ENCODE measurements at regions not wholly inside any gene's neighbourhood (a gene's known extent, or its start where the extent isn't known, plus 50 kb on each side); places are given as distances from the start of the nearest gene placed in this dataset.
"Not testable (repeated sequence)": the region's sequence is repeated elsewhere in the genome, so short reads cannot be mapped to it uniquely, and the experiment has no call there.

DNA sequence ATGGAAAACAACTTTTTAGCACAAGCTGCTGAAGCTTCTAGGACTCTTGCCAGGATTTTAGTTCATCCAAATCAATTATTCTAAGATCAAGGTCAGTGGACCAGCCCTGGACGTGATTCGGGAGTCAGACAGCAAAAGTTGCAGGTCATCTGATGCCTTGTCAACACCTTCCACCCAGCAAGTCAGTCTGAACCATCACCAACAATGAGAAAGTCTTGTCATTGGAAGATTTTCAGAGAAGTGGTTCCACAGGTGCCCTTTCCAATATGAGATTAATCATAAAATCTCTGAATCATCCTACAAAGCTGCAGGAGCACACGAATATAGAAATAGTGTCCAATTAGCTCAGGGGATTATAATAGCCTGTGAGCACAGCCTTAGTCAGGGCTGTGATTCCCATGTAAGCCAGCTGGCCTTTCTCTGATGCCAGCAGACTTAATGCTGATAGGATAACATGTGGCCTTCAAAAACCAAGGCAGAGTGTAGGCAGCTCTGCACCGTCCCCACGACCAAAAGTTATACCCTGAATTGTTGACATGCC lies 445.0 kb upstream of the TRPC7 start:
- no peak for DNase-seq

DNA sequence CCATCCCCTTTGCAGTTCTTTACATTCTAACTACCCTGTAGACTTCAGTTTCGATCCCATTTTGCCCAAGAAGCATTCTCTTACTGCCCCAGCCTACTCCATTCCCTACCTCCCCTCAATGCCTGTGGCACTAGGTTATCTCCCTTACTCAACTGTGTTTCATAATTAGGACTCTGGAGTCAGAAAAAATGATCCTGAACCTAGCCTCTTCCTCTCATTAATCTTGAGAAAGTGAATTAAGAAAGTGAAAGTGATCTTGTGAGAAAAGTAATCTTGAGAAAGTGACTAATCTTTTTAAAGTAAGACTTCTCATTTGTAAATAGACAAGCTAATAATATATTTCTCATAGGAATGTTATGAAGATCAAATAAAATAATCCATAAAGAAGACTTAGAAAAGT lies 444.0 kb upstream of the TRPC7 start:
- no peak for DNase-seq

DNA sequence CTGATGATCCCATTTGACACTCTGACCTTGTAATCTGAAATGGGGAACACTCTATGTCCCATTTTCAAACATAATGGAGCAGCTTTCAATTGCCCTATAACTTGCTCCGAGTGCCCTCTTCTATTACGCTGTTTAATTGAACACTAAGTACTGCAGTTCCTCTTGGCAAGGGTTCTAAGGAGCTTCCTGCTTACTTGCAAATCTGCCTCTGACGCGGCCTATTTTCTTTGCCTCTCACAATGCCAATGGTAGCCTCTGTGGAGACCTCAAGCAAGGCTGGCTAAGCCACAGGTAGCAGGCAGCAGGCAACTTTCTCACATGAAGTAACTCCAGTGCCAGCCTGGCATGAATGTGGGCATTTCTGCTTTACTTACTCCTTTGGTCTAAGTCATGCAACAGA lies 443.4 kb upstream of the TRPC7 start:
- no peak for DNase-seq

DNA sequence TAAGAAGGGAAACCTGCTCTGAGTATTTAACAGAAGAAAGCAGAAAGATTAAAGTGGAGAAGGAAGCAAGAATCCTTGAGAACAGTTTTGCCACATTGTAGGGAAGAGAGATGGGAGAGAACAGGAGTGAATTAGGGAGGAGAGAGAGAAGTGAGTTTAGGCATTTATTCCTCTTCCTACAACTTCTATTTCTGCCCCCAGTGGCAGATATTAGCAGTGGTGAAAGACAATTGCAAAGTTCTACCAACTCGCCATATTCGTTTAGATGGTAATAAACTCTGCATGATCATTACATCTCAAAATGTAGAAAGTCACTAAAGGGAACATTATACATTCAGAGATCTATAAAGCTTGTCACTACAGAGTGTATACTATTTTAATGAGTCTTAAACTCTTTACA lies 440.1 kb upstream of the TRPC7 start:
- no peak for DNase-seq

DNA sequence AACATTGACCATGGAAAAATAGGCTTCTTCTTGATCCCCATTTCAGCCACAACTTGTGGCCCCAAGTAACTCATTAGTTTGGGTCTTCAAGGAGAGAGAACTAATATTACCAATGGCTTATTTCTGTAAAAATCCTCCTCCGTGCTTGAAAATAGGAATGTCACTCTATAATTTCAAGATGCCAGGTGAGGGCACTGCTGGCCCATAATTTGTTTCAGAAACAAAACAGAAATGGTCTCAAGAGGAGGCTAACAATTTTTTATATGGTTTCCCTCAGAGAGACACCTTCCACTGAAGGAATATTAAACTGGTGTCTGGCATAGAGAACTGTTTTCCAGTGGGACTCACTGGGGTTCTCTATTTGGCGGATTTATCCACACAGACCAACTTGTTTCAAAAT lies 437.0 kb upstream of the TRPC7 start:
- DNase-seq, result no peak

DNA sequence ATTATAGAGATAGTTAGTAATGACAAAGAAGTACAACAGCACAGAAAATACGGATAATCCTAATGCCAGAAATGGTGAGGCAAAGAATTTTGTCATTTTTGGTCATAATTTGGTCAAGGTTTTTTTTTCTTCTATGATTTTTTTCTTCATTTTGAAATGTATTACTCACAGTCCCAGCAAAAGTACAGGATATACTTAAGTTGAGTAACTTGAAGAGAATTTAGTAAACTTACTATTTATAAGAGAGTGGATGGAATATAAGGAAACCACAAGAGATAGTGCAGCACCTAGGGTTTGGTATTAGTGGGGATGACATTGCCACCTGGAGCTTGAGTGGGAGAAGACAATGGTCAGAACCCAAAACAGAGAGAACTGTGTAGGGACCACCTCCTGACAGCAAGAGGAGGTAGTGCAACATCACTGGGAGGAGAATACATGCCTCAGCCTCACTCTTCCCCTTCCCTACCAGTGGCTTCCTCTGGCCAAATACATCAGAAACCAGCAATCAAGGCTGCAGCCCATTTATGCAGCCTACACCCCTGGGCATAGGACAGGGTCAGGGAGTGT lies 434.5 kb upstream of the TRPC7 start:
- DNase-seq, result no peak

DNA sequence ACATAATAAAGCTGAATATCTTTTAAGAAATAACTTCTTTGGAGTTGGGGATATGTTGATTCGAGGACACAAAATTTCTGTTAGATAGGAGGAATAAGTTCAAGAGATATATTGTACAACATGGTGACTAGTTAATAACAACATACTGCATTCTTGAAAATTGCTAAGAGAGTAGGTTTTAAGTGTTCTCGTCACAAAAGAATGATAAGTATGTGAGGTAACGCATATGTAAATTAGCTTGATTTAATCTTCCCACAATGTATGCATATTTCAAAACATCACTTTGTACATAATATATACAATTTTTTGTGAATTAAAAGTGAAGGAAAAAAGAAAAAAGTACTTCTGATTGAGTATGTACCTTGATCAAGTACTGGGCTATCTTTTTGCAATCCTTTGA lies 428.0 kb upstream of the TRPC7 start:
- DNase-seq, result no peak

DNA sequence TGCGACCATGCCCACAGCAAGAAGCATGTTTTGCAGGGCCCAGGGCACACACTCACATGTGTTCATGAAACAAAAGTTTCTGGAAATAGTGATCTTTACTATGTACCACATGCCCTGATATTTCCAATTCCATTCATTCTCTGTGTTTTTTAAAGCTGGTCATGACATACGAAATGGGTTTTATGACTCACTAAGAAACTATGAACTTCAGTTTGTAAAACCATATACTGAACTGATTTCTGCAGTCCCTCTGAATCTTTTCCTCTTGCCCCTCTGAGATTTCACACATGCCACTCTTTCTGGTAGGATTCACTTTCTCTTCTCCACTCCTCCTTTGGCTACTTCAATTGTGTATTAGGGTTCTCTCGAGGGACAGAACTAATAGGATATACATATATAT lies 416.1 kb upstream of the TRPC7 start:
- DNase-seq, result no peak

DNA sequence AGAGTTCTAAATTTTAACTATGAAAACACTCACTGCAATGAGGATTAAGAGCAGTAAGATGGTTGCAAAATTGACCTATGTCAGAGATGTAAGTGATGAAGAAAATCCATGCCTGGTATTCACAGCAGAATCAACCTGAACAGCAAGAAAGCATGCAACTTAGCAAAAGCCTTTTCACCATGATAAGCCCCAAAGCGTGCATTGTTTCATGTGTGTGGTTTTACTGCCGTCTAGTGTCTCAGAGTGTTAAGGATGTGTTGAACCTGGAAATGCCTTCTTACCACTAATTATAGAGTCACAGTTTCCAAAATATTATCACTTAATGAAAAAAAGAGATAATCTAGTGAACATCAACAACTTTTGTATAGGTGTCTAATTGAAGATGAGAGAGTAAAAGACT lies 415.2 kb upstream of the TRPC7 start:
- no peak for DNase-seq

DNA sequence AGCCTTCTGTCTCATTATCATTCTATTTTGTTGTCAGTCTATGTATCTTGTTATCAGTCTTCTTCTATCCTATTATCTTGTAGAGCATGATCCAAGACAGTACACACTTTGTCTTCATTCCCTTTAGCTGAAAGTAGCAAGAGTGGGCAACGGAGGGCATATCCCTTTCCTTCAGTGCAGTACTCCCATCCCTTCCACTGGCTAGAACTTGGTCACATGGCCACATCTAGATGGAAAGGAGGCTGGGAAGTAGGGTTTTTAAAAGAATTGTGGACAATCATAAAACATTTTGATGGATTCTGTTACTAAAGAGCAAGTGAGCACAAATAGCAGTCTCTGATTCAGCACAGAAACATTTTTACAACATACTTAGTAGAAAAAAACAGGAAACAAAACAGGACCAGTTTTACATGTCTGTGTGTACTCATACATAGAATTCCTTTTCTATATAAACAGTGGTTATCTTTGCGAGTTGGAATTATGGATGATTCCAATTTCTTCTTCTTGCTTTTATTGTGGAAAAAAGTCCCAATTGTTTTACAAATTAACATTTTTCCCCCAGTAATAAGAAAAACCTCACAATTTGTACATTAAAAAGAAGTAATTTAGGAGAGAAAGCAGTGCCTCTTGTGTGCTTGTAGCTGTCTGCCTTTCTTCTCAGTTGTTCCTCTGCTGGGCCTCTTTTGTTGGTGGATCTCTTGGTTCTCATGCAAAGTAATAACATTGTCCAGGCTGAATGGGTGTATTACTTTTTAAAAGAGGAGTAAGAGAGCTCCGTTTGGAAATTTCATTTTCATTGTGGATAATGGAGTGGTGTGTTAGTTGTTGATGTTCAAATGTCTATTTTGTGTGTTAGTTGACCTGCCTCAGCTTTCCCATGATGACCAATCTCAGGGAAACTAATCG lies 410.9 kb upstream of the TRPC7 start:
- DNase-seq, result no peak

DNA sequence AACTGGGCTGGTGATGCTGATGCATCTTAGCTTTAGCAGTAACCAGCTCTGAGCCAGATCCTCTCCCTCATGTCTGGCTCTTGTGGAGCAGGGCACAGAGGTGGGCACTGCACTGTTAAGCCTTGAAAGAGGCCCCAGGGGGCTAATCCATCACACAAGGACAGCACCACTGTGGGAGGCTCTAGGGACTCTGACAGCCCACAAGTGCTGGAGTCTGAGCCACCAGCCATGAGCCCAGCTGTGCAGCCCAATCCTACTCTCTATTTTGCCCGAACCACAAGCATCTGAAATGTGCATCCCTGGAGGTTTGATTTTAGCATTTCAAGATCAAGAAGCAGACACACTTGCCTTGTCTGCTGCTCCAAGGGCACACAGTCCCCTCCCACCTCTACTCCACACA lies 407.1 kb upstream of the TRPC7 start:
- DNase-seq, result no peak

DNA sequence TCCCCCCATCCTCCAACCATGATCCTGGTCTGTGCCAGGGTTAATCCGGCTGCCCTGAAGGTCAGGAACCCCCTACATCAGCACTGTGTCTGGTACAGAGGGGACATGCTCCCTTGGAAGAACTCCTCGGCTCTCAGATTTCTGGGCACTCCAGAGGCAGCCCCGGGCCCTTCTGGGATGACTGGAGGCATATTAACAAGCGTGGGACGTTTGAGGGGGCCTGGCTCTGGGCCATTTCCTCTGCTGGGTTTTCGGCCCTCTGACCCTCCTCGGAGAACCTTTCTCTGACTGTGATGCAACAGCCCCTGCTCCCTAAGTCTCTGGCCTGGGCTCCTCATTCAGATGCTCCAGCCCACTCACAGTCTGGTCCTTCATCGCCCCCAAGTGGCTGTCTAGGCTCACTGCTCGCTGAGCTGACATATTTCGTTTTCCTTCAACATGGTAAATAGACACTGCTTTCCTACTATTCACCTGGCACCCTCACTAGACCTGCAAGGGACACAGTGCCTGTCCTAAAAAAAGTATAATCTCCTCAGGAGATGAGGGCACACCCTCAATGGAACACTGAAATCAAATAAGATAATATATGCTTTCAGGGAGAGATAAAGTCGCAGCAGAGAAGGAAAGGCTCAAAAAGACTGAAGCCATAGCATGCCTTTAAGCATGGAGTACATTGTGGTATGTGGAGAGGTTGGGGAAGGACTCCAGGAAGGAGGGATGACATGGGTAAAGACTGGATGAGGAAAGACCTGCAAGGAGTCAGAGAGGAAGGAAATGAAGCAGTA lies 404.7 kb upstream of the TRPC7 start:
- DNase-seq, result peak; percentile 49

DNA sequence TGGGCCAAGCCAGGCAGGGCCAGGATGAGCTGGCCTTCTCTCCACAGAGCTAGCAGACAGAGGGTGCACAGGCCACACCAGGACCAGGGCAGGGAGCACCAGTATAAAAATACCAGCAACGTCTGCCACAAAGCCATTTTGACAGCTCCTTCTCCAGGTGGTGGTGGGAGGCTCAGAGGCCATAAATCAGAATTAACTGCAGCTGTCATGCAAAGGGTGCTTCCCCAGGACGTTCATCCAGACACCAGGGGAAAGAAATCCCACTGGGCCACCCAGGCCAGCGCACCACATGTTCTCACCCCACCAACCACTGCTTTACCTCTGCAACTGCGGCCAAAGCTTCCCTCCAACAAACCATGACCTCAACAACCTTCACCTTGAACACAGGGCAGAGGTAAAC lies 403.7 kb upstream of the TRPC7 start:
- DNase-seq, result no peak

DNA sequence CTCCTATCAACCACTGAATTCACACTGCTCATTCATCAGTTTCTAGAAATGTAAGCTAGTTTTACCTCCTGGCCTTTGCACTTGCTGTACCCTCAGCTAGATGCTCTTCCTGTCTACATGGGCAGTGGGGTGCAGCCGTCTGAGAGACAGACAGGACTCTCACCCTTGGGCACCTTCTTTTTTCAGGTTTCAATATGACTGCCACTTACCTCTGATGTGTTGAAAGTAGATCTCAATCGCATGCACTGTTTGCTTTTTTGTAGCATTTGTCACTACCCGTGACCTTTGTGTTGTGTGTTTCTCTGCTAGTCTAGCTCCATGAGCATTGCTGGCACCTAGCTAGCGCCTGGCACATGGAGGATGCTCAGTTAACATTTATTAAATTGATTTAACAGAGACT lies 403.1 kb upstream of the TRPC7 start:
- DNase-seq, result peak; percentile 17

DNA sequence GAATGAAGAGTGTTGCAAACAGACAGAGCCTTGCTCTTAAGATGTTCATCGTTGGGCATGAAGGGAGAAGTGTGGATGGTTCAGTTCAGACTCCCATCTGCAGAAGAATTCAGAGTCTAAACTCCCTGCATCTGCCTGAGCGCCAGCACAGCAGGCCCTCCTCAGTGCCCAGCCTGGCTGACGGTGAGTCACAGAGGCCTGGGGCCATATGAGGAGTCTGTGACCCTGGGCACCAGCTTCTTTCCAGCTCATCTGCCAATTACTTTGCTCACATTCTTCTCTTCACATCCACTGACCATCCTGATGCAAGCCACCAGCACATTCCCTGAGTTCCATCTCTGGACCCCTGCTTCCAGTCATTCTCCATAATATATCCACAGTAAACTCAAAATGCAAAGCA lies 401.1 kb upstream of the TRPC7 start:
- no peak for DNase-seq

DNA sequence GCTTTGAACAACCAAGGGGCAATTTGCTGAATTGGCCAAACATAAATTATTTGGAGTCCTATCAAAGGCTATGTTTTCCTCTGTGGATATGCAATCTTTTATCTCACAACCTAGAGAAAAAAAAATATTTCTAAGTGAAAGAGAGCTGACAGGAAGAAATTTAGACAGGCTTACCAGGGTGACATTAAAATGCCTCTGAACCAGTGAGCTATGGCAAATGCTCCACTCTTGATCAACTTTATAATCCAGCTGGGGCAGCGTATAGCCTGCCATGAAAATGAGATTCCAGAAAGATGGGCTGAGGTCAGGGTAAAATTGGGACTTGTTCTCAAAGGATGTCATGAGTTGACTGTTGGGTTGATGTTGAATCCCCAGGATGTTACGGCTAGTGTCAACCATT lies 399.3 kb upstream of the TRPC7 start:
- no peak for DNase-seq

DNA sequence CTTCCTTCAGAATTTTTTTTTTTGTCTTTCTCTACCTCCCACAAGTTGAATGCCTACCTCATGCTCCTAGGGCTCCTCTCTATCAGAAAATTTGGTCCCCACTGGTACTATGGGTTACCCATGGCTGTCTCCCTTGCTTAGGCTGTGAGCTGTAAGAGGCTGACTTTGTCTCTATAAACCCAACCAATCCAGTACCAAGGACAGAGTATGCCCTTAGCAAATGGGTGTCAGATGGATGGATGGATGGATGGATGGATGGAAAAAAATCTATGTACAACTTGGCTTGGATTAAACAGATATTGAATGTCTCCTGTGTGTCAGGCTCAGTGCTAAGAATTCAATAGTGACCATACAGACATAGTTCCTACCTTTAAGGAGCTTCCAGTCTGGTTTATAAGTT lies 398.2 kb upstream of the TRPC7 start:
- no peak for DNase-seq

DNA sequence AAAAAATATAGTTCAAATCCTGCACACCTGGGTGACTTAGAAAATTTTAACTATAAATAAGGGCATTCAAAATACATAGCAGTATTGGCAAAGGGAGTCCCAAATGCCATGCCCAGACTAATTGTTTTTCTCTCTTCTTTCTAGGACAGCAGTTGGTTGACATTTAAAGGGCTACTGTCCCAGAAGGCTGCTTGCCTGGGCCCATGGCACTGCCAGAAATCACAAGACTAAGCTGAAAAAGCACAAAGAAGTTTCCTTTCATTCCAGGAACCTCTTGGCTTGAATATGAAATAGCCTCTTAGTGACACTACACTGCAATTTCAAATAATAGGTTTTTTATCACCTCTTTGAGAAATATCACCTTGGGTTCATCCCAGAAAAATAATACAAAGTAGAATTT lies 388.9 kb upstream of the TRPC7 start:
- DNase-seq, result no peak

DNA sequence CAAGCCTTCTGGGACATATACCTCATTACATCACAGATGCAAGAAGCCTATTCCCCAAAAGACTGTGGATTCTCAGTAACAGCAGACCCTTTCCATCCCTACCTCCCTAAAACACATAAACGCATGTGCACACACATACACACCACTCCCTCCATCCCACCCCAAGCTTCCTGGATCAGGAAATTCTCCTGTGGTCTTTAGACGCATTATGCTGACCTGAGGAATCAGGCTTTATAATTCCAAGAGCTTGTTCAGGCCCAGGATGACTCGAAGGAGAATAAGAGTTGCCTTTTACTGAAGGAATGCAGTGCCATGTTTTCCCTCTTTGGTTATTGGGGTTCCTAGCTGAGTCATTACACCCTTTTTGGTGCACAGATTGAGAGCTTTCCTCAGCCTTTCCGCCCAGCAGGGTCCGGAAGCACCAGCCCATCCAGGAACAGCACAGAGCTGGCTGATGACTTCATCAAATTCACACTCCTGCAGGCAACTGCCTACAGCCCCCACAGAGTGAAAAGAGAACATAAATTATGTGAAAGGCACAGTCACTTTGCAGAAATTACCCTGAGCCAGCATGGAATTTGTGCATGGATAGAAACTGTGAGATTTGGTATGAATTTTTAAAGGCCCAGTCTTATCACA lies 385.0 kb upstream of the TRPC7 start:
- no peak for DNase-seq

DNA sequence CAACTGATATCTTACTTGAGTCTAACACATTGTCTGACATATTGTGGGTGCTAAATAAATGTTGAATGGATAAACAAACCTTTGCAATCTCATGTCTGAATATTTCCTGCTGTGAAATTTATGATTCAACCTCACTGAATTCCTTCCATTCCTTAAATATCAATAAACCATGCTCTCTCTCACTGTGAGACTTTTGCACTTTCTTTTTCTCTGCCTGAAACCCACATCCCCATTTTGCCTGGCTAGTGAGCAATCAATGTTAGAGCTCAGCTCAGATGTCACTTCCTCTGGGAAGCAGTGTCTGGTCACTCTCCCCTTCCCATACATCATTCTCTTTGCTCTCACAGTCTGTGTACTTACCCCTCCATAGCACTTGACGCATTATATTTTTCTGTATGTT lies 383.7 kb upstream of the TRPC7 start:
- DNase-seq, result no peak

DNA sequence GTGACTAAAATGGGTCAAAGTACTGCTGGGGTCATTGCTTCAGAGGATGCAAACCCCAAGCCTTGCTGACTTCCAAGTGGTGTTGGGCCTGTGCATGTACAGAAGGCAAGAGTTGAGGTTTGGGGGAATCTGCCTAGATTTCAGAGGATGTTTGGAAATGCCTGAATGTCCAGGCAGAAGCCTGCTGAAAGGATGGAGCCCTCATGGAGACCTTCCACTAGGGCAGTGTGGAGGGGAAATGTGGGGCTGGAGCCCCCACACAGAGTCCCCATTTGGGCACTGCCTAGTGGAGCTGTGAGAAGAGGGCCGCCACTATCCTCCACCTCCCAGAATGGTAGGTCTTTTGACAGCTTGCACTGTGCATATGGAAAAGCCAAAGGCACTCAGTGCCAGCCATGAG lies 377.7 kb upstream of the TRPC7 start:
- no peak for DNase-seq

DNA sequence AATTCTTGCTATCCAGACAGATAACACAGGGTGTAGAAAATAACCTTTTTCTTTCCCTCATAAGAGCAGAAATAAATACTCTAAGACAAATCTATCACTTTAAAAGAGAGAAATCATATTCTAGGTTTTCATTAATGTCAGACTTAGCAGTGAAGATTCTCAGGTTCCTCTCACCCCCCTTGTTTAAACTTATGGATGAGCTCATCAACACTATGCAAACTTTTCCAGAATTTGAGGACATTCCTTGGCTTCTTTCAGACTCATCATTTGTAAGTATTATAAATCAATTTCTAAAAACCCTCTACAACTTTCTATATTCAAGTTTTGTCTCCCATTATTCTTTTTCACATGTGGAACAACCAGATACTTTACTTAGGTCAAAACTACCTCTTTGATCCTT lies 374.9 kb upstream of the TRPC7 start:
- DNase-seq, result no peak

DNA sequence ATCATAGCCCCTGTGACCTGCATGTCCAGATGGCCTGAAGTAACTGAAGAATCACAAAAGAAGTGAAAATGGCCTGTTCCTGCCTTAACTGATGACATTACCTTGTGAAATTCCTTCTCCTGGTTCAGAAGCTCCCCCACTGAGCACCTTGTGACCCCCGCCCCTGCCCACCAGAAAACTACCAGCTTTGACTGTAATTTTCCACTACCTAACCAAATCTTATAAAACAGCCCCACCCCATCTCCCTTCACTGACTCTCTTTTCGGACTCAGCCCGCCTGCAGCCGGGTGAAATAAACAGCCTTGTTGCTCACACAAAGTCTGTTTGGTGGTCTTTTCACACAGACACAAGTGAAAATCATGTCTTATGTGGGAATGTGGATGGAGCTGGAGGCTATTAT lies 373.9 kb upstream of the TRPC7 start:
- DNase-seq, result not testable (repeated sequence)

All from activated CD4-positive, alpha-beta T cell treated with anti-CD3 and anti-CD28 coated beads, Interleukin-10, Interleukin-2, amounts not matched to agents 100 ng/mL and 50 ng/mL, durations not matched to agents 16 hours and 8 hours (primary cell).